H9 (cell line): ENCODE measurements at regions not wholly inside any gene's neighbourhood (a gene's known extent, or its start where the extent isn't known, plus 50 kb on each side); places are given as distances from the start of the nearest gene placed in this dataset.

Source experiments
- DNase-seq: peaks from one replicate; pipeline ENCODE4 v3.0.0-alpha.2; 2017
- H2AFZ ChIP-seq: one replicate; pipeline ENCODE4 v1.6.1; 2013; ENCODE audit warnings: mild to moderate bottlenecking, low read length, control low read depth, moderate library complexity
- H2AK5ac ChIP-seq: 2 replicates; pipeline ENCODE4 v1.6.1; 2013; ENCODE audit warnings: low read length, control low read depth, mixed read lengths; ENCODE audit not compliant: insufficient read length
- H2BK120ac ChIP-seq: one replicate; pipeline ENCODE4 v1.6.1; 2013; ENCODE audit warnings: low read depth, mild to moderate bottlenecking, low read length, control low read depth, inconsistent platforms; ENCODE audit not compliant: poor library complexity, severe bottlenecking
- H2BK12ac ChIP-seq: 2 replicates; pipeline ENCODE4 v1.6.1; 2013; ENCODE audit warnings: low read length, control low read depth, mixed read lengths, low read depth; ENCODE audit not compliant: insufficient read length
- H2BK15ac ChIP-seq: 2 replicates; pipeline ENCODE4 v1.6.1; 2013; ENCODE audit warnings: low read depth, low read length, control low read depth
- H2BK20ac ChIP-seq: one replicate; pipeline ENCODE4 v1.6.1; 2013; ENCODE audit warnings: low read depth, mild to moderate bottlenecking, low read length, control low read depth, inconsistent platforms; ENCODE audit not compliant: poor library complexity, severe bottlenecking
- H2BK5ac ChIP-seq: 2 replicates; pipeline ENCODE4 v1.6.1; 2013; ENCODE audit warnings: low read length, control low read depth, mixed read lengths; ENCODE audit not compliant: insufficient read length
- H3K14ac ChIP-seq: 2 replicates; pipeline ENCODE4 v1.6.1; 2013; ENCODE audit warnings: low read length, control low read depth; ENCODE audit not compliant: insufficient read depth
- H3K18ac ChIP-seq: 2 replicates; pipeline ENCODE4 v1.6.1; 2013; ENCODE audit warnings: low read depth, mild to moderate bottlenecking, mixed read lengths, low read length, control low read depth; ENCODE audit not compliant: insufficient read length
- H3K23ac ChIP-seq: 2 replicates; pipeline ENCODE4 v1.6.1; 2013; ENCODE audit warnings: low read length, control low read depth, mixed read lengths, low read depth; ENCODE audit not compliant: insufficient read length
- H3K23me2 ChIP-seq: 2 replicates; pipeline ENCODE4 v1.6.1; 2013; ENCODE audit warnings: low read depth, mild to moderate bottlenecking, mixed read lengths, low read length, control low read depth; ENCODE audit not compliant: insufficient read length, poor library complexity, severe bottlenecking
- H3K27ac ChIP-seq: 2 replicates; pipeline ENCODE4 v1.5.1; 2013; ENCODE audit warnings: low read length, control low read depth, mixed read lengths, low read depth; ENCODE audit not compliant: insufficient read length
- H3K27me3 ChIP-seq: 2 replicates; pipeline ENCODE4 v1.6.1; 2013; ENCODE audit warnings: low read length, control low read depth, inconsistent platforms; ENCODE audit not compliant: insufficient read depth
- H3K4ac ChIP-seq: 2 replicates; pipeline ENCODE4 v1.6.1; 2013; ENCODE audit warnings: low read depth, mild to moderate bottlenecking, control low read depth, inconsistent platforms, low read length, moderate library complexity
- H3K4me1 ChIP-seq: 2 replicates; pipeline ENCODE4 v1.6.1; 2013; ENCODE audit warnings: low read length, control low read depth, inconsistent platforms; ENCODE audit not compliant: insufficient read depth
- H3K4me2 ChIP-seq: 2 replicates; pipeline ENCODE4 v1.6.1; 2013; ENCODE audit warnings: low read length, control low read depth, mixed read lengths; ENCODE audit not compliant: insufficient read length, insufficient read depth
- H3K56ac ChIP-seq: 2 replicates; pipeline ENCODE4 v1.6.1; 2013; ENCODE audit warnings: low read depth, mild to moderate bottlenecking, mixed read lengths, low read length, control low read depth; ENCODE audit not compliant: insufficient read length
- H3K79me1 ChIP-seq: 2 replicates; pipeline ENCODE4 v1.6.1; 2013; ENCODE audit warnings: low read depth, mild to moderate bottlenecking, moderate library complexity, low read length, control low read depth, inconsistent platforms; ENCODE audit not compliant: insufficient read depth, poor library complexity, severe bottlenecking
- H3K79me2 ChIP-seq: 2 replicates; pipeline ENCODE4 v1.6.1; 2013; ENCODE audit warnings: low read length, control low read depth, inconsistent platforms; ENCODE audit not compliant: insufficient read depth
- H3K9ac ChIP-seq: 2 replicates; pipeline ENCODE4 v1.6.1; 2013; ENCODE audit warnings: low read length, control low read depth, mixed read lengths; ENCODE audit not compliant: insufficient read length; ENCODE audit errors: extremely low read depth
- H3K9me3 ChIP-seq: one replicate; pipeline ENCODE4 v1.6.1; 2013; ENCODE audit warnings: low read depth, low read length, inconsistent platforms; ENCODE audit not compliant: control insufficient read depth
- H3T11ph ChIP-seq: one replicate; pipeline ENCODE4 v1.6.1; 2013; ENCODE audit warnings: mild to moderate bottlenecking, low read length, control low read depth, inconsistent platforms
- H4K20me1 ChIP-seq: one replicate; pipeline ENCODE4 v1.6.1; 2013; ENCODE audit not compliant: control insufficient read depth, insufficient read length, insufficient read depth
- H4K5ac ChIP-seq: 2 replicates; pipeline ENCODE4 v1.6.1; 2013; ENCODE audit warnings: low read depth, mild to moderate bottlenecking, mixed read lengths, low read length, control low read depth; ENCODE audit not compliant: insufficient read length
- H4K8ac ChIP-seq: replicated peaks from 2 replicates; pipeline ENCODE4 v1.6.1; 2013; ENCODE audit warnings: low read length, control low read depth, mixed read lengths, low read depth; ENCODE audit not compliant: insufficient read length
- H4K91ac ChIP-seq: 2 replicates; pipeline ENCODE4 v1.6.1; 2013; ENCODE audit warnings: low read depth, mild to moderate bottlenecking, moderate library complexity, mixed read lengths, low read length, control low read depth; ENCODE audit not compliant: insufficient read length
- H3K27ac Mint-ChIP-seq, 3 experiments: 2 replicates in 2 of 3; 3 replicates in 1 of 3; pipeline ENCODE4 v1.8.0; 2020 to 2021; ENCODE audit warnings: mixed read lengths in 3 of 3, mild to moderate bottlenecking in 1 of 3, moderate library complexity in 1 of 3
- H3K27me3 Mint-ChIP-seq: 2 replicates; pipeline ENCODE4 v1.8.0; 2021; ENCODE audit warnings: low read depth, mild to moderate bottlenecking, moderate library complexity, mixed read lengths
- H3K36me3 Mint-ChIP-seq, 3 experiments: 2 replicates in 2 of 3; 3 replicates in 1 of 3; pipeline ENCODE4 v1.8.0; 2020 to 2021; ENCODE audit warnings: low read depth in 3 of 3, mixed read lengths in 3 of 3; ENCODE audit not compliant: insufficient read depth in 1 of 3
- H3K4me1 Mint-ChIP-seq, 2 experiments: 2 replicates each; pipeline ENCODE4 v1.8.0; 2020; ENCODE audit warnings: mixed read lengths in 2 of 2
- H3K4me3 Mint-ChIP-seq, 2 experiments: 2 replicates in 1 of 2; 3 replicates in 1 of 2; pipeline ENCODE4 v1.8.0; 2020 to 2021; ENCODE audit warnings: mild to moderate bottlenecking in 2 of 2, mixed read lengths in 2 of 2, moderate library complexity in 1 of 2
- H3K9me3 Mint-ChIP-seq, 2 experiments: 2 replicates in 1 of 2; 3 replicates in 1 of 2; pipeline ENCODE4 v1.8.0; 2020; ENCODE audit warnings: mild to moderate bottlenecking in 2 of 2, mixed read lengths in 2 of 2, moderate library complexity in 1 of 2
- WGBS: extraction: QIAGEN DNeasy Blood & Tissue Kit; methylation state at CpG from one replicate; pipeline ENCODE4 v1.1.7; 2013; ENCODE audit warnings: missing lambda C conversion rate, low lambda C conversion rate, mixed read lengths; ENCODE audit not compliant: insufficient read length; ENCODE audit errors: extremely low coverage; 5-methylcytosine and 5-hydroxymethylcytosine counted together
- TF ChIP-seq, protein P1 (sequence below): fragments of 200-600 bp; sonication (generic); conservative IDR thresholded peaks from 3 replicates; pipeline ENCODE4 v1.8.0; 2021; ENCODE audit warnings: antibody characterized with exemption, mild to moderate bottlenecking

- H3K23me2 ChIP-seq = no peaks in the 10 kb centered on the region
- no peak overlapping the region for H2BK5ac ChIP-seq
- H2BK12ac ChIP-seq = no peak overlapping the region
- Mint-ChIP-seq H3K27ac (no peak overlapping the region), H3K9me3 (peaks cover 12 to 14% of the 10 kb centered on the region in 2 experiments; a peak in 4 of 5 replicates), H3K36me3 (peaks cover 0 to 19% (median 4%) of the 10 kb centered on the region in 3 experiments; a peak in 5 of 7 replicates), H3K27me3 (no peaks in the 10 kb centered on the region), H3K4me1 (peaks cover 5% of the 10 kb centered on the region in 2 experiments), H3K4me3 (no peak overlapping the region)
- H3K23ac ChIP-seq = no peak overlapping the region
- no peak overlapping the region for H2AK5ac ChIP-seq
- H3K4me2 ChIP-seq = no peak overlapping the region
- H3K4me1 ChIP-seq = peaks cover 2% of the 10 kb centered on the region; the same call in 1 of the 2 replicates
- no peak overlapping the region for H4K8ac ChIP-seq
- H3K9me3 ChIP-seq = no peaks in the 10 kb centered on the region
- no peak overlapping the region for H3K27ac ChIP-seq
- H4K5ac ChIP-seq = no peak overlapping the region
- no peak overlapping the region for H2BK120ac ChIP-seq
- H3K79me2 ChIP-seq = no peaks in the 10 kb centered on the region
- H2BK20ac ChIP-seq = no peak overlapping the region
- no peak overlapping the region for H3K9ac ChIP-seq
- H3K4ac ChIP-seq = no peak overlapping the region
- H3T11ph ChIP-seq = no peak overlapping the region
- no peak overlapping the region for H3K18ac ChIP-seq
- no CpG with 5 or more reads among the region's 1 CpG for WGBS
- H3K27me3 ChIP-seq = no peaks in the 10 kb centered on the region
- no peak overlapping the region for H3K14ac ChIP-seq
- H2BK15ac ChIP-seq = no peak overlapping the region
- no peaks in the 10 kb centered on the region for H3K79me1 ChIP-seq
- TF ChIP-seq, protein P1, sequence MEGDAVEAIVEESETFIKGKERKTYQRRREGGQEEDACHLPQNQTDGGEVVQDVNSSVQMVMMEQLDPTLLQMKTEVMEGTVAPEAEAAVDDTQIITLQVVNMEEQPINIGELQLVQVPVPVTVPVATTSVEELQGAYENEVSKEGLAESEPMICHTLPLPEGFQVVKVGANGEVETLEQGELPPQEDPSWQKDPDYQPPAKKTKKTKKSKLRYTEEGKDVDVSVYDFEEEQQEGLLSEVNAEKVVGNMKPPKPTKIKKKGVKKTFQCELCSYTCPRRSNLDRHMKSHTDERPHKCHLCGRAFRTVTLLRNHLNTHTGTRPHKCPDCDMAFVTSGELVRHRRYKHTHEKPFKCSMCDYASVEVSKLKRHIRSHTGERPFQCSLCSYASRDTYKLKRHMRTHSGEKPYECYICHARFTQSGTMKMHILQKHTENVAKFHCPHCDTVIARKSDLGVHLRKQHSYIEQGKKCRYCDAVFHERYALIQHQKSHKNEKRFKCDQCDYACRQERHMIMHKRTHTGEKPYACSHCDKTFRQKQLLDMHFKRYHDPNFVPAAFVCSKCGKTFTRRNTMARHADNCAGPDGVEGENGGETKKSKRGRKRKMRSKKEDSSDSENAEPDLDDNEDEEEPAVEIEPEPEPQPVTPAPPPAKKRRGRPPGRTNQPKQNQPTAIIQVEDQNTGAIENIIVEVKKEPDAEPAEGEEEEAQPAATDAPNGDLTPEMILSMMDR = no peak
- no peaks in the 10 kb centered on the region for H4K20me1 ChIP-seq
- H2AFZ ChIP-seq = no peak overlapping the region
- H4K91ac ChIP-seq = no peak overlapping the region
- no peak for DNase-seq
- no peak overlapping the region for H3K56ac ChIP-seq
These were observed 206.7 kb upstream of the PTPRZ1 start for GRCh38 chr7:121666306-121666705.
